Neural progenitor cell (in vitro differentiated cells): ENCODE measurements at regions not wholly inside any gene's neighbourhood (a gene's known extent, or its start where the extent isn't known, plus 50 kb on each side); places are given as distances from the start of the nearest gene placed in this dataset.

ENCODE experiments used
- EZH2phosphoT487 ChIP-seq: fragments of 200-600 bp; sonication (generic); IDR thresholded peaks from 2 replicates; pipeline ENCODE4 v1.6.1; 2017; ENCODE audit warnings: antibody characterized with exemption
- TF ChIP-seq, protein P1 (sequence below): fragments of 200-600 bp; sonication (generic); IDR thresholded peaks from 2 replicates; pipeline ENCODE4 v1.5.1; 2017; ENCODE audit warnings: antibody characterized with exemption, mild to moderate bottlenecking

- TF ChIP-seq, protein P1, sequence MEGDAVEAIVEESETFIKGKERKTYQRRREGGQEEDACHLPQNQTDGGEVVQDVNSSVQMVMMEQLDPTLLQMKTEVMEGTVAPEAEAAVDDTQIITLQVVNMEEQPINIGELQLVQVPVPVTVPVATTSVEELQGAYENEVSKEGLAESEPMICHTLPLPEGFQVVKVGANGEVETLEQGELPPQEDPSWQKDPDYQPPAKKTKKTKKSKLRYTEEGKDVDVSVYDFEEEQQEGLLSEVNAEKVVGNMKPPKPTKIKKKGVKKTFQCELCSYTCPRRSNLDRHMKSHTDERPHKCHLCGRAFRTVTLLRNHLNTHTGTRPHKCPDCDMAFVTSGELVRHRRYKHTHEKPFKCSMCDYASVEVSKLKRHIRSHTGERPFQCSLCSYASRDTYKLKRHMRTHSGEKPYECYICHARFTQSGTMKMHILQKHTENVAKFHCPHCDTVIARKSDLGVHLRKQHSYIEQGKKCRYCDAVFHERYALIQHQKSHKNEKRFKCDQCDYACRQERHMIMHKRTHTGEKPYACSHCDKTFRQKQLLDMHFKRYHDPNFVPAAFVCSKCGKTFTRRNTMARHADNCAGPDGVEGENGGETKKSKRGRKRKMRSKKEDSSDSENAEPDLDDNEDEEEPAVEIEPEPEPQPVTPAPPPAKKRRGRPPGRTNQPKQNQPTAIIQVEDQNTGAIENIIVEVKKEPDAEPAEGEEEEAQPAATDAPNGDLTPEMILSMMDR, result no peak
- TF ChIP-seq EZH2phosphoT487, result no peak
Observed at GRCh38 chr6:66913657-66914056, 1206.6 kb upstream of the EYS start.
